SK-N-SH treated with all-trans-retinoic acid at 6 μM for 48 hours (cell line): ENCODE measurements at regions not wholly inside any gene's neighbourhood (a gene's known extent, or its start where the extent isn't known, plus 50 kb on each side); places are given as distances from the start of the nearest gene placed in this dataset.

Experiments used
- ATAC-seq: fragments of 200-7000 bp; cut with Tn5 transposase; 3 replicates; pipeline ENCODE4 v1.9.1; 2020; ENCODE audit warnings: mild to moderate bottlenecking, moderate library complexity
- ARNTL ChIP-seq: fragments of 450-650 bp; formaldehyde crosslinking; IDR thresholded peaks from 2 replicates; pipeline ENCODE4 v1.5.0; 2020; ENCODE audit warnings: low read depth, mild to moderate bottlenecking, moderate library complexity, borderline replicate concordance
- BACH2 ChIP-seq: fragments of 250-450 bp; sonication (Bioruptor Pico); IDR thresholded peaks from 2 replicates; pipeline ENCODE4 v1.9.0; 2021; ENCODE audit warnings: mild to moderate bottlenecking, borderline replicate concordance
- CSDC2 ChIP-seq: fragments of 250-450 bp; sonication (Bioruptor Pico); IDR thresholded peaks from 2 replicates; pipeline ENCODE4 v1.5.0; 2020; ENCODE audit warnings: mild to moderate bottlenecking, moderate library complexity
- ESRRG ChIP-seq: fragments of 250-450 bp; sonication (Bioruptor Pico); IDR thresholded peaks from 2 replicates; pipeline ENCODE4 v1.6.1; 2021; ENCODE audit warnings: mild to moderate bottlenecking
- ISL1 ChIP-seq: fragments of 250-450 bp; sonication (Bioruptor Pico); IDR thresholded peaks from 2 replicates; pipeline ENCODE4 v2.1.2; 2022; ENCODE audit warnings: mild to moderate bottlenecking, moderate library complexity
- OSR1 ChIP-seq: fragments of 250-450 bp; sonication (Bioruptor Pico); IDR thresholded peaks from 2 replicates; pipeline ENCODE4 v1.8.0; 2022; ENCODE audit warnings: moderate library complexity, mild to moderate bottlenecking, inconsistent platforms
- PPARA ChIP-seq: fragments of 250-450 bp; sonication (Bioruptor Pico); IDR thresholded peaks from 2 replicates; pipeline ENCODE4 v1.5.0; 2020; ENCODE audit warnings: mild to moderate bottlenecking, borderline replicate concordance
- RARB ChIP-seq: fragments of 250-450 bp; sonication (Bioruptor Pico); IDR thresholded peaks from 2 replicates; pipeline ENCODE4 v1.8.0; 2021; ENCODE audit warnings: mild to moderate bottlenecking, moderate library complexity
- SNAI2 ChIP-seq: fragments of 250-450 bp; sonication (Bioruptor Pico); IDR thresholded peaks from 2 replicates; pipeline ENCODE4 v1.5.0; 2020; ENCODE audit warnings: mild to moderate bottlenecking, moderate library complexity
- TCF4 ChIP-seq: fragments of 250-450 bp; sonication (Bioruptor Pico); IDR thresholded peaks from 2 replicates; pipeline ENCODE4 v1.8.0; 2021; ENCODE audit warnings: mild to moderate bottlenecking, moderate library complexity, borderline replicate concordance
- ZC3H10 ChIP-seq: fragments of 250-450 bp; sonication (Bioruptor Pico); IDR thresholded peaks from 2 replicates; pipeline ENCODE4 v1.5.1; 2021; ENCODE audit warnings: mild to moderate bottlenecking, moderate library complexity
- ZFP3 ChIP-seq: fragments of 250-450 bp; sonication (Bioruptor Pico); IDR thresholded peaks from 2 replicates; pipeline ENCODE4 v1.5.0; 2020; ENCODE audit warnings: mild to moderate bottlenecking, moderate library complexity
- ZFP30 ChIP-seq: fragments of 450-650 bp; formaldehyde crosslinking; IDR thresholded peaks from 2 replicates; pipeline ENCODE4 v1.5.0; 2022; ENCODE audit warnings: mild to moderate bottlenecking, moderate library complexity
- ZNF565 ChIP-seq: fragments of 450-650 bp; formaldehyde crosslinking; conservative IDR thresholded peaks from 2 replicates; pipeline ENCODE4 v1.5.0; 2020; ENCODE audit warnings: low read depth, mild to moderate bottlenecking, moderate library complexity
- ZNF70 ChIP-seq: fragments of 450-650 bp; formaldehyde crosslinking; IDR thresholded peaks from 2 replicates; pipeline ENCODE4 v1.5.0; 2020; ENCODE audit warnings: mild to moderate bottlenecking, moderate library complexity
- ZNF8 ChIP-seq: fragments of 450-650 bp; formaldehyde crosslinking; IDR thresholded peaks from 2 replicates; pipeline ENCODE4 v1.5.0; 2020; ENCODE audit warnings: mild to moderate bottlenecking, moderate library complexity
- TF ChIP-seq, protein P1 (sequence below): fragments of 250-450 bp; sonication (Bioruptor Pico); IDR thresholded peaks from 2 replicates; pipeline ENCODE4 v1.5.0; 2020; ENCODE audit warnings: mild to moderate bottlenecking, moderate library complexity
- TF ChIP-seq, protein P2 (sequence below): fragments of 250-450 bp; sonication (Bioruptor Pico); IDR thresholded peaks from 2 replicates; pipeline ENCODE4 v1.5.1; 2020; ENCODE audit warnings: low read depth, mild to moderate bottlenecking, moderate library complexity
- TF ChIP-seq, protein P3 (sequence below): fragments of 250-450 bp; sonication (Bioruptor Pico); IDR thresholded peaks from 2 replicates; pipeline ENCODE4 v1.8.0; 2021; ENCODE audit warnings: low read depth, mild to moderate bottlenecking, moderate library complexity, borderline replicate concordance
- TF ChIP-seq, protein P4 (sequence below): fragments of 250-450 bp; sonication (Bioruptor Pico); IDR thresholded peaks from 2 replicates; pipeline ENCODE4 v1.8.0; 2020; ENCODE audit warnings: mild to moderate bottlenecking, moderate library complexity, borderline replicate concordance
- TF ChIP-seq, protein P5 (sequence below): fragments of 250-450 bp; sonication (Bioruptor Pico); IDR thresholded peaks from 2 replicates; pipeline ENCODE4 v1.5.1; 2021; ENCODE audit warnings: mild to moderate bottlenecking, moderate library complexity

DNA sequence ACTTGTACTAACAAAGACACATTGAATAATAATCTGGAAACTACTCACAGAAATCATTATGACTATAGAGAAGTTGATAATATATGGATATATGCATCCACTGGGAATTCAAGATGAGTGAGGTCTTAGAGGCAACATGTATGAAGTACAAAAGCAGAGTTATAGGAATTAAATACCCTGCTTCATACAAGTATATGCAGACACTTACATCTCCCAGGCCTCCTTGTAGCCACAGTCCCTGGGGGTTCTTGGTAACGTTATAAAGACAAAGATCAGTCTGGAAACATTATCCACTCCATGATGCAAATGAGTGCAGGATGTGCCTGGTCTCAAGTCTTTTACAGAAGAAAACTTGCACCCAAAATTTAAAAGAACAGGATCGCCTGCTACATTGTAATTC, 92.4 kb upstream of the ANXA1 start:
- TF ChIP-seq, protein P1, sequence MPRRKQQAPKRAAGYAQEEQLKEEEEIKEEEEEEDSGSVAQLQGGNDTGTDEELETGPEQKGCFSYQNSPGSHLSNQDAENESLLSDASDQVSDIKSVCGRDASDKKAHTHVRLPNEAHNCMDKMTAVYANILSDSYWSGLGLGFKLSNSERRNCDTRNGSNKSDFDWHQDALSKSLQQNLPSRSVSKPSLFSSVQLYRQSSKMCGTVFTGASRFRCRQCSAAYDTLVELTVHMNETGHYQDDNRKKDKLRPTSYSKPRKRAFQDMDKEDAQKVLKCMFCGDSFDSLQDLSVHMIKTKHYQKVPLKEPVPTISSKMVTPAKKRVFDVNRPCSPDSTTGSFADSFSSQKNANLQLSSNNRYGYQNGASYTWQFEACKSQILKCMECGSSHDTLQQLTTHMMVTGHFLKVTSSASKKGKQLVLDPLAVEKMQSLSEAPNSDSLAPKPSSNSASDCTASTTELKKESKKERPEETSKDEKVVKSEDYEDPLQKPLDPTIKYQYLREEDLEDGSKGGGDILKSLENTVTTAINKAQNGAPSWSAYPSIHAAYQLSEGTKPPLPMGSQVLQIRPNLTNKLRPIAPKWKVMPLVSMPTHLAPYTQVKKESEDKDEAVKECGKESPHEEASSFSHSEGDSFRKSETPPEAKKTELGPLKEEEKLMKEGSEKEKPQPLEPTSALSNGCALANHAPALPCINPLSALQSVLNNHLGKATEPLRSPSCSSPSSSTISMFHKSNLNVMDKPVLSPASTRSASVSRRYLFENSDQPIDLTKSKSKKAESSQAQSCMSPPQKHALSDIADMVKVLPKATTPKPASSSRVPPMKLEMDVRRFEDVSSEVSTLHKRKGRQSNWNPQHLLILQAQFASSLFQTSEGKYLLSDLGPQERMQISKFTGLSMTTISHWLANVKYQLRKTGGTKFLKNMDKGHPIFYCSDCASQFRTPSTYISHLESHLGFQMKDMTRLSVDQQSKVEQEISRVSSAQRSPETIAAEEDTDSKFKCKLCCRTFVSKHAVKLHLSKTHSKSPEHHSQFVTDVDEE (CRISPR knock-in tag): no peak
- TF ChIP-seq ZFP3 (CRISPR knock-in tag) (no peak), TCF4 (CRISPR knock-in tag) (no peak), ISL1 (CRISPR knock-in tag) (no peak), ESRRG (CRISPR knock-in tag) (no peak), ZC3H10 (CRISPR knock-in tag) (no peak), PPARA (no peak), RARB (CRISPR knock-in tag) (no peak)
- TF ChIP-seq, protein P2, sequence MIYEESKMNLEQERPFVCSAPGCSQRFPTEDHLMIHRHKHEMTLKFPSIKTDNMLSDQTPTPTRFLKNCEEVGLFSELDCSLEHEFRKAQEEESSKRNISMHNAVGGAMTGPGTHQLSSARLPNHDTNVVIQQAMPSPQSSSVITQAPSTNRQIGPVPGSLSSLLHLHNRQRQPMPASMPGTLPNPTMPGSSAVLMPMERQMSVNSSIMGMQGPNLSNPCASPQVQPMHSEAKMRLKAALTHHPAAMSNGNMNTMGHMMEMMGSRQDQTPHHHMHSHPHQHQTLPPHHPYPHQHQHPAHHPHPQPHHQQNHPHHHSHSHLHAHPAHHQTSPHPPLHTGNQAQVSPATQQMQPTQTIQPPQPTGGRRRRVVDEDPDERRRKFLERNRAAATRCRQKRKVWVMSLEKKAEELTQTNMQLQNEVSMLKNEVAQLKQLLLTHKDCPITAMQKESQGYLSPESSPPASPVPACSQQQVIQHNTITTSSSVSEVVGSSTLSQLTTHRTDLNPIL: no peak
- TF ChIP-seq, protein P3, sequence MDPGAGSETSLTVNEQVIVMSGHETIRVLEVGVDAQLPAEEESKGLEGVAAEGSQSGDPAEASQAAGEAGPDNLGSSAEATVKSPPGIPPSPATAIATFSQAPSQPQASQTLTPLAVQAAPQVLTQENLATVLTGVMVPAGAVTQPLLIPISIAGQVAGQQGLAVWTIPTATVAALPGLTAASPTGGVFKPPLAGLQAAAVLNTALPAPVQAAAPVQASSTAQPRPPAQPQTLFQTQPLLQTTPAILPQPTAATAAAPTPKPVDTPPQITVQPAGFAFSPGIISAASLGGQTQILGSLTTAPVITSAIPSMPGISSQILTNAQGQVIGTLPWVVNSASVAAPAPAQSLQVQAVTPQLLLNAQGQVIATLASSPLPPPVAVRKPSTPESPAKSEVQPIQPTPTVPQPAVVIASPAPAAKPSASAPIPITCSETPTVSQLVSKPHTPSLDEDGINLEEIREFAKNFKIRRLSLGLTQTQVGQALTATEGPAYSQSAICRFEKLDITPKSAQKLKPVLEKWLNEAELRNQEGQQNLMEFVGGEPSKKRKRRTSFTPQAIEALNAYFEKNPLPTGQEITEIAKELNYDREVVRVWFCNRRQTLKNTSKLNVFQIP: no peak
- TF ChIP-seq, all 23 proteins: peak for 0
- ATAC-seq: no peak

DNA sequence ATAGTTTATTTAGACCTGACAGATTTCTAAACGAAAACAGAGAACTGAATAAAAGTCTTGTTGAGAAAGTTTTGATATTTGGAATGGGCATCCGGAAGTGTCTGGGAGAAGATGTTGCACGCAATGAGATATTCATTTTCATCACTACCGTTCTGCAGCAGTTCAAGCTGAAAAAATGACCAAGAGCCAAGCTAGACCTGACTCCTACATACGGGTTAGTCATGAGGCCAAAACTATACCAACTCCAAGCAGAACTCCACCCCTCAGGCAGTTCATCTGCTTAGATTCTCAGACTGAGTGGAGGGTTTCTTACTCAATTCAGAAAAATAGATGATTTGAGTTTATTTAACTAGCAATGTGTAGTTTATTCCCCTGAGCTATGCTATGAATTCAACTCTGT, 95.4 kb upstream of the ANXA1 start:
- no peak for ATAC-seq
- no peak for TF ChIP-seq OSR1
- TF ChIP-seq, protein P4, sequence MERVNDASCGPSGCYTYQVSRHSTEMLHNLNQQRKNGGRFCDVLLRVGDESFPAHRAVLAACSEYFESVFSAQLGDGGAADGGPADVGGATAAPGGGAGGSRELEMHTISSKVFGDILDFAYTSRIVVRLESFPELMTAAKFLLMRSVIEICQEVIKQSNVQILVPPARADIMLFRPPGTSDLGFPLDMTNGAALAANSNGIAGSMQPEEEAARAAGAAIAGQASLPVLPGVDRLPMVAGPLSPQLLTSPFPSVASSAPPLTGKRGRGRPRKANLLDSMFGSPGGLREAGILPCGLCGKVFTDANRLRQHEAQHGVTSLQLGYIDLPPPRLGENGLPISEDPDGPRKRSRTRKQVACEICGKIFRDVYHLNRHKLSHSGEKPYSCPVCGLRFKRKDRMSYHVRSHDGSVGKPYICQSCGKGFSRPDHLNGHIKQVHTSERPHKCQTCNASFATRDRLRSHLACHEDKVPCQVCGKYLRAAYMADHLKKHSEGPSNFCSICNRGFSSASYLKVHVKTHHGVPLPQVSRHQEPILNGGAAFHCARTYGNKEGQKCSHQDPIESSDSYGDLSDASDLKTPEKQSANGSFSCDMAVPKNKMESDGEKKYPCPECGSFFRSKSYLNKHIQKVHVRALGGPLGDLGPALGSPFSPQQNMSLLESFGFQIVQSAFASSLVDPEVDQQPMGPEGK (CRISPR knock-in tag): no peak
- no peak for TF ChIP-seq ZFP30
- TF ChIP-seq SNAI2: no peak
- no peak for TF ChIP-seq ZFP3 (CRISPR knock-in tag)
- TF ChIP-seq PPARA: no peak
- TF ChIP-seq ESRRG (CRISPR knock-in tag): no peak
- TF ChIP-seq, protein P2: no peak
- no peak for TF ChIP-seq BACH2 (CRISPR knock-in tag)
- no peak for TF ChIP-seq ZNF70 (CRISPR knock-in tag)

DNA sequence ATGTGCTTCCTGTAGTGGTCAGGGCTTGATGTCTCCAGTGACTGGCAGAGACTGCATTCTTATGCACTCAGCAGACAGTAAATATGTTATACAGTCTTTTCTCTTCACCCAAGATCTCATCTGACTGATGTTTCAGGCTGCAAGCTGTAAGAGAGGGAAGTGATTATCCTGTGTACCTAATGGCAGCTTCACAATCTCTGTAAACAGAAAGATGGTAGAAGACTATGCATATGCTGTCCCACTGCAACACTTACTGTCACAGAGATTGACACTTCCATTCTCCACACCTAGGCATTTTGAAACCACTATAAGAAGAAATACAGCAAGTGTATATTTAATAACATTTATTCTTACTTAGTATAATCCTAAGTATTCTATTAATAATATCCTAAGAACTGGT, 97.6 kb upstream of the ANXA1 start:
- no peak for TF ChIP-seq ZNF8 (CRISPR knock-in tag)
- TF ChIP-seq ZNF565: no peak
- no peak for TF ChIP-seq CSDC2 (CRISPR knock-in tag)
- TF ChIP-seq ZFP3 (CRISPR knock-in tag): no peak
- TF ChIP-seq ZC3H10 (CRISPR knock-in tag): no peak
- TF ChIP-seq, protein P3: no peak
- TF ChIP-seq, protein P4 (CRISPR knock-in tag): no peak
- TF ChIP-seq, protein P5, sequence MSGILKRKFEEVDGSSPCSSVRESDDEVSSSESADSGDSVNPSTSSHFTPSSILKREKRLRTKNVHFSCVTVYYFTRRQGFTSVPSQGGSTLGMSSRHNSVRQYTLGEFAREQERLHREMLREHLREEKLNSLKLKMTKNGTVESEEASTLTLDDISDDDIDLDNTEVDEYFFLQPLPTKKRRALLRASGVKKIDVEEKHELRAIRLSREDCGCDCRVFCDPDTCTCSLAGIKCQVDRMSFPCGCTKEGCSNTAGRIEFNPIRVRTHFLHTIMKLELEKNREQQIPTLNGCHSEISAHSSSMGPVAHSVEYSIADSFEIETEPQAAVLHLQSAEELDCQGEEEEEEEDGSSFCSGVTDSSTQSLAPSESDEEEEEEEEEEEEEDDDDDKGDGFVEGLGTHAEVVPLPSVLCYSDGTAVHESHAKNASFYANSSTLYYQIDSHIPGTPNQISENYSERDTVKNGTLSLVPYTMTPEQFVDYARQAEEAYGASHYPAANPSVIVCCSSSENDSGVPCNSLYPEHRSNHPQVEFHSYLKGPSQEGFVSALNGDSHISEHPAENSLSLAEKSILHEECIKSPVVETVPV (CRISPR knock-in tag): no peak
- TF ChIP-seq SNAI2: no peak
- TF ChIP-seq ZFP30: no peak
- TF ChIP-seq ARNTL: no peak
- no peak for TF ChIP-seq RARB (CRISPR knock-in tag)
- TF ChIP-seq, all 23 proteins: peak for 0
- no peak for ATAC-seq
